Hepatocyte (in vitro differentiated cells): ENCODE measurements at regions not wholly inside any gene's neighbourhood (a gene's known extent, or its start where the extent isn't known, plus 50 kb on each side); places are given as distances from the start of the nearest gene placed in this dataset.

ENCODE experiments used
- EZH2 ChIP-seq: fragments of 200-600 bp; sonication (generic); IDR thresholded peaks from 2 replicates; pipeline ENCODE4 v1.6.1; 2016; ENCODE audit warnings: antibody characterized with exemption, mild to moderate bottlenecking, borderline replicate concordance
- TF ChIP-seq, protein P1 (sequence below): fragments of 200-600 bp; sonication (generic); IDR thresholded peaks from 2 replicates; pipeline ENCODE4 v1.5.1; 2016; ENCODE audit warnings: antibody characterized with exemption, mild to moderate bottlenecking; ENCODE audit not compliant: poor library complexity

GRCh38 chr5:68465934-68466551, 250.5 kb downstream of the PIK3R1 start:
- TF ChIP-seq, protein P1, sequence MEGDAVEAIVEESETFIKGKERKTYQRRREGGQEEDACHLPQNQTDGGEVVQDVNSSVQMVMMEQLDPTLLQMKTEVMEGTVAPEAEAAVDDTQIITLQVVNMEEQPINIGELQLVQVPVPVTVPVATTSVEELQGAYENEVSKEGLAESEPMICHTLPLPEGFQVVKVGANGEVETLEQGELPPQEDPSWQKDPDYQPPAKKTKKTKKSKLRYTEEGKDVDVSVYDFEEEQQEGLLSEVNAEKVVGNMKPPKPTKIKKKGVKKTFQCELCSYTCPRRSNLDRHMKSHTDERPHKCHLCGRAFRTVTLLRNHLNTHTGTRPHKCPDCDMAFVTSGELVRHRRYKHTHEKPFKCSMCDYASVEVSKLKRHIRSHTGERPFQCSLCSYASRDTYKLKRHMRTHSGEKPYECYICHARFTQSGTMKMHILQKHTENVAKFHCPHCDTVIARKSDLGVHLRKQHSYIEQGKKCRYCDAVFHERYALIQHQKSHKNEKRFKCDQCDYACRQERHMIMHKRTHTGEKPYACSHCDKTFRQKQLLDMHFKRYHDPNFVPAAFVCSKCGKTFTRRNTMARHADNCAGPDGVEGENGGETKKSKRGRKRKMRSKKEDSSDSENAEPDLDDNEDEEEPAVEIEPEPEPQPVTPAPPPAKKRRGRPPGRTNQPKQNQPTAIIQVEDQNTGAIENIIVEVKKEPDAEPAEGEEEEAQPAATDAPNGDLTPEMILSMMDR: no peak
- TF ChIP-seq EZH2: no peak
